IMR-90 (cell line): ENCODE measurements at regions not wholly inside any gene's neighbourhood (a gene's known extent, or its start where the extent isn't known, plus 50 kb on each side); places are given as distances from the start of the nearest gene placed in this dataset.

Experiments
- BHLHE40 ChIP-seq: fragments of 150-350 bp; IDR thresholded peaks from 2 replicates; pipeline ENCODE4 v1.6.1; 2016; ENCODE audit warnings: mild to moderate bottlenecking, low read depth, low read length
- MAZ ChIP-seq: IDR thresholded peaks from 2 replicates; pipeline ENCODE4 v1.6.1; 2012; ENCODE audit warnings: low read depth, mild to moderate bottlenecking, low read length, improper control_type of control experiment, moderate library complexity, borderline replicate concordance
- MXI1 ChIP-seq: IDR thresholded peaks from 2 replicates; pipeline ENCODE4 v1.6.1; 2012; ENCODE audit warnings: low read depth, mild to moderate bottlenecking, low read length, moderate library complexity, borderline replicate concordance
- POLR2A ChIP-seq: IDR thresholded peaks from 2 replicates; pipeline ENCODE4 v1.6.1; 2012; ENCODE audit warnings: mild to moderate bottlenecking, low read depth, low read length
- TF ChIP-seq, protein P1 (sequence below): conservative IDR thresholded peaks from 2 replicates; pipeline ENCODE4 v1.5.1; 2012; ENCODE audit warnings: mild to moderate bottlenecking, low read depth, low read length, improper control_type of control experiment

DNA sequence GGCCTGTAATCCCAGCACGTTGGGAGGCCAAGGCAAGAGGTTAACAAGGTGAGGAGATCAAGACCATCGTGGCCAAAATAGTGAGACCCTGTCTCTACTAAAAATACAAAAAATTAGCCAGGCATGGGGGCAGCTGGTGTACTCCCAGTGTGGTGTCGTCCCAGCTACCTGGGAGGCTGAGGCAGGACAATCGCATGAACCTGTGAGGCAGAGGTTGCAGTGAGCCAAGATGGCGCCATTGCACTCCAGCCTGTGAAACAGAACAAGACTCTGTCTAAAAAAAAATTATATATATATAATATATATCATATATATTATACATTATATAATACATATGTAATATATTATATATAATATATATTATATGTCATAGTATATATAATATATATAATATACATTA lies 249.2 kb upstream of the TPTE start:
- TF ChIP-seq MXI1: no peak
- TF ChIP-seq, protein P1, sequence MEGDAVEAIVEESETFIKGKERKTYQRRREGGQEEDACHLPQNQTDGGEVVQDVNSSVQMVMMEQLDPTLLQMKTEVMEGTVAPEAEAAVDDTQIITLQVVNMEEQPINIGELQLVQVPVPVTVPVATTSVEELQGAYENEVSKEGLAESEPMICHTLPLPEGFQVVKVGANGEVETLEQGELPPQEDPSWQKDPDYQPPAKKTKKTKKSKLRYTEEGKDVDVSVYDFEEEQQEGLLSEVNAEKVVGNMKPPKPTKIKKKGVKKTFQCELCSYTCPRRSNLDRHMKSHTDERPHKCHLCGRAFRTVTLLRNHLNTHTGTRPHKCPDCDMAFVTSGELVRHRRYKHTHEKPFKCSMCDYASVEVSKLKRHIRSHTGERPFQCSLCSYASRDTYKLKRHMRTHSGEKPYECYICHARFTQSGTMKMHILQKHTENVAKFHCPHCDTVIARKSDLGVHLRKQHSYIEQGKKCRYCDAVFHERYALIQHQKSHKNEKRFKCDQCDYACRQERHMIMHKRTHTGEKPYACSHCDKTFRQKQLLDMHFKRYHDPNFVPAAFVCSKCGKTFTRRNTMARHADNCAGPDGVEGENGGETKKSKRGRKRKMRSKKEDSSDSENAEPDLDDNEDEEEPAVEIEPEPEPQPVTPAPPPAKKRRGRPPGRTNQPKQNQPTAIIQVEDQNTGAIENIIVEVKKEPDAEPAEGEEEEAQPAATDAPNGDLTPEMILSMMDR: no peak
- TF ChIP-seq POLR2A: no peak
- no peak for TF ChIP-seq BHLHE40
- no peak for TF ChIP-seq MAZ
